HG03469 (cell line): ENCODE measurements at regions not wholly inside any gene's neighbourhood (a gene's known extent, or its start where the extent isn't known, plus 50 kb on each side); places are given as distances from the start of the nearest gene placed in this dataset.
"Not testable (repeated sequence)": the region's sequence is repeated elsewhere in the genome, so short reads cannot be mapped to it uniquely, and the experiment has no call there.

Source experiments
- ATAC-seq: cut with Tn5 transposase; IDR thresholded peaks from one replicate; pipeline ENCODE4 v1.9.1; 2021; ENCODE audit warnings: mild to moderate bottlenecking, moderate library complexity, moderate number of reproducible peaks; ENCODE audit not compliant: unreplicated experiment

- ATAC-seq: no peak
Observed at GRCh38 chr6:78383968-78384367, 483.4 kb upstream of the IRAK1BP1 start.

GRCh38 chr6:78386854-78387253 lies 480.5 kb upstream of the IRAK1BP1 start:
- ATAC-seq: not testable (repeated sequence)

GRCh38 chr6:78390066-78390465 lies 477.3 kb upstream of the IRAK1BP1 start:
- ATAC-seq: no peak

- ATAC-seq: no peak
Observed at GRCh38 chr6:78397499-78397898, 469.9 kb upstream of the IRAK1BP1 start.

- ATAC-seq: no peak
Observed at GRCh38 chr6:78398292-78398691, 469.1 kb upstream of the IRAK1BP1 start.

- no peak for ATAC-seq
Observed at GRCh38 chr6:78400076-78400475, 467.3 kb upstream of the IRAK1BP1 start.

GRCh38 chr6:78427386-78427785 lies 440.0 kb upstream of the IRAK1BP1 start:
- ATAC-seq: no peak

- no peak for ATAC-seq
Observed at GRCh38 chr6:78430521-78430920, 436.8 kb upstream of the IRAK1BP1 start.

GRCh38 chr6:78435671-78436070 lies 431.7 kb upstream of the IRAK1BP1 start:
- ATAC-seq: no peak

GRCh38 chr6:78436335-78436734 lies 431.0 kb upstream of the IRAK1BP1 start:
- ATAC-seq: no peak

GRCh38 chr6:78438135-78438534 lies 429.2 kb upstream of the IRAK1BP1 start:
- no peak for ATAC-seq

- ATAC-seq: no peak
Observed at GRCh38 chr6:78460711-78461110, 406.6 kb upstream of the IRAK1BP1 start.

GRCh38 chr6:78462728-78463127 lies 404.6 kb upstream of the IRAK1BP1 start:
- no peak for ATAC-seq

- ATAC-seq: no peak
Observed at GRCh38 chr6:78465059-78465634, 402.2 kb upstream of the IRAK1BP1 start.

GRCh38 chr6:78476561-78476960 lies 390.8 kb upstream of the IRAK1BP1 start:
- ATAC-seq: no peak

- ATAC-seq: no peak
Observed at GRCh38 chr6:78482801-78483552, 384.4 kb upstream of the IRAK1BP1 start.

- ATAC-seq: no peak
Observed at GRCh38 chr6:78483553-78484197, 383.7 kb upstream of the IRAK1BP1 start.

GRCh38 chr6:78484198-78485064 lies 382.9 kb upstream of the IRAK1BP1 start:
- ATAC-seq: no peak

- ATAC-seq: no peak
Observed at GRCh38 chr6:78487401-78487800, 379.9 kb upstream of the IRAK1BP1 start.

- ATAC-seq: no peak
Observed at GRCh38 chr6:78489874-78490273, 377.5 kb upstream of the IRAK1BP1 start.

- ATAC-seq: no peak
Observed at GRCh38 chr6:78492351-78493017, 374.9 kb upstream of the IRAK1BP1 start.
